ENCODE measurements at regions not wholly inside any gene's neighbourhood (a gene's known extent, or its start where the extent isn't known, plus 50 kb on each side); places are given as distances from the start of the nearest gene placed in this dataset.
A peak's percentile ranks its signal among the peaks of the same experiment; 100 is the strongest.

DNA sequence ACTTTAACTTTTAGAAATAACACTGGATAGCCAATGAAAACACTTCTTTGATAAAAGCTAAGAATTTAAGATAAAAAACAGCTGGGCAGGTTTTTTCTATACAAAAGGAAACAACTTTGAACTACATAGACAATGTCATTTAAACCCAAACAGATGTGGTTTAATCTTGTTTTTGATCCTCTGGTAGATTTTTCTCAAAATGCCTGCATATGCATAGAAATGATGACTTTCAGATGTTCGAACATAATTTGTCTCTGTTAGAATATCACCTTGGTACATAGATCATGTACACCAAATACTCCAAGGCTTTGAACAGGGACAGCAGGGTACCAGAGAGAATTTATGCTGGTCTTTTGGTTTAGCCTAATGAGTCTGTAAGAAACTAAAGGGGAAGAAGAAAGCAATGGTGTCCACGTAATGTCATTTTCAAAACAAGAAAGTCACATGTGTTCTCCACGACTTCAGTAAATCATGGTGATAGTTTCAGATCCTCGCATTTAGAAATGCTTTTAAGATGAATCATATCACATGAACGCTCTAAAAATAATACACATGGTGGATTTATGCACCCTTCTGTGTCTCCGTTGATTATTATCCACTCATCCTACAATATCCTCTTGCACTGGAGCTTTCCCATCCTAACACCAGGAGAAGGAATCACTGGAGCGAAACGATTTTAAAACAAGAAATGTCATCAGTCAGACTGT is 160.1 kb upstream of the PDZRN3 start:
- no peak overlapping the region for H3K4me3 ChIP-seq

DNA sequence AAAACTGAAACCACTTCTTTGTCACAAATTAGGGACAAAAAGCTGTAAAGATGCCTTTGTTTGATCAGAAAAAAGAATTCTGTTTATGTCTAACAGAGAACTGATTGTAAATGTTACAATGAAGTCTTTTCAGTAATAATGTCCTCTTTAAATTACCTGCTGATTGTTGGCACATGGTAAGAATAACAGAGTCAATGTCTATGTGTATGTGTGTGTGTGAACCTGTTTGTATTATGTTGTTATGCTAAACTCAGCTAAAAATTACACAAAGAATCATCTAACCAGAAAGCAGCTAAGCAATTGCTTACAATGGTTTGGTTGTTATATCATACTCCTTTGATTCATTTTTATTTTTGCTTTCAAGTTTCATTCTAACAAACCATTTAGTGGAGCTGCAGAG is 159.1 kb upstream of the PDZRN3 start:
- DNase-seq: no peak
- no peaks in the 10 kb centered on the region for H3K27me3 ChIP-seq
- no peak overlapping the region for H3K4me3 ChIP-seq
- no peaks in the 10 kb centered on the region for H3K36me3 ChIP-seq
- H3K9me3 ChIP-seq: no peaks in the 10 kb centered on the region

More for the DNA sequence above, 160.1 kb upstream of the PDZRN3 start:
- no peak for DNase-seq
- Histone ChIP-seq H3K9me3 (no peaks in the 10 kb centered on the region), H3K36me3 (no peaks in the 10 kb centered on the region), H3K27me3 (no peaks in the 10 kb centered on the region)

DNA sequence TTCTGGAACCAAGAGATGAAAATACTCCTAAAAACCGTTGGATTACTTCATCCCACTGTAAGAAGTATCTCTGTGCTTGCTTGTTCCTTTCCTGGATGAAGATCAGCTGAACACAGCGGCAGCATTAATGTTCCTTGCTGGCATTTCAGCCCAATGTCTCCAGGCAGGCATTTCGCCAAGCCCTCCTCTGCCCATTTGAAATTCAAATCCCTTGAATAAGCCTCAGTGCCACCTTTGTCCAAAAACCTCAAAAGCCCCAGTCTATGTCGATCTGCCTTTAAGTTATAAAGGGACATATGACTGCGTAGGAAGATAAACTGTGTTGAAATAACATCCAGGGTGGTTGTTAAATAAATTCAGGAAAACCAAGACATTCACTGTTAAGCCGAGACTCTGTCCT is 156.8 kb upstream of the PDZRN3 start:
- DNase-seq: peak; percentile 77
- Histone ChIP-seq H3K36me3 (no peaks in the 10 kb centered on the region), H3K27me3 (no peaks in the 10 kb centered on the region), H3K9me3 (no peaks in the 10 kb centered on the region), H3K4me3 (peak overlapping the region; percentile 29)

DNA sequence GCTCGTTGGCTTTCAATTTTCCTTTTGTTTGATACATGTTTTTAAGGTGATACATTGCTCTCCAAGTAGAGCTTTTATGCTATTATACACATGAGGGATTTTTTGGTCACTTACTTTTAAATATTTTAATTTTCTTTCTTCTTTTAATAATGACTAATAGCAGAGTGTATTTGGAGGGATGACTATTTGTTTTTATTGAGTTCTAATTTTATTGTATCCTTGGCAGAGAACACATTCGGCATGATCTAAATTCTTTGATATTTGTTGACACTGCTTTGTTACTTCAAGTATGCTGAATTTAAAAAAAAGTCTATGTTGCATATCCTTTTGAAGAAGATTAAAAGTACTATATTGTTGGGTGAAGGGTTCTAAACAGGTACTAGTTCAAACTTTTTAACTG is 149.9 kb upstream of the PDZRN3 start:
- Histone ChIP-seq H3K9me3 (no peaks in the 10 kb centered on the region), H3K4me3 (no peak overlapping the region), H3K27me3 (no peaks in the 10 kb centered on the region), H3K36me3 (no peaks in the 10 kb centered on the region)
- DNase-seq: no peak

DNA sequence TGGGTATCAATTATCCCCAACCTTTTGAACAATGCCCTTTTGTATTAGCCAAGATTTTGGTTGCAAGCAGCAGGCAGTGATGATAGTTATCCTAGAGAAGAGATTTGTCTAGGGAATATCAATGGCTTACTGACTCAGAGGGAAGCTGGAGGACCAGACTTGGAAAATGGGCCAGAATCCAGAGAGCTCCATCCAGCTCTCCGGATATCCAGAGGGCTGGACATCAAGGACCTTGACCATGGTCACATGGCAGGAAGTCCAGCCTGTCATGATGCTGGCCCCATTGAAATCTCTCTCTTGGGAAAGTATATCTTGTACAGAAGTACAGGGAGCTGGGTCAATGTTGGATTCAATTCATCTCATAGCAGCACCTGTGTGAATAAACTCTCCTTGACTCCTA is 148.5 kb upstream of the PDZRN3 start:
- Histone ChIP-seq H3K27me3 (no peaks in the 10 kb centered on the region), H3K9me3 (no peaks in the 10 kb centered on the region), H3K36me3 (no peaks in the 10 kb centered on the region), H3K4me3 (no peak overlapping the region)
- no peak for DNase-seq

DNA sequence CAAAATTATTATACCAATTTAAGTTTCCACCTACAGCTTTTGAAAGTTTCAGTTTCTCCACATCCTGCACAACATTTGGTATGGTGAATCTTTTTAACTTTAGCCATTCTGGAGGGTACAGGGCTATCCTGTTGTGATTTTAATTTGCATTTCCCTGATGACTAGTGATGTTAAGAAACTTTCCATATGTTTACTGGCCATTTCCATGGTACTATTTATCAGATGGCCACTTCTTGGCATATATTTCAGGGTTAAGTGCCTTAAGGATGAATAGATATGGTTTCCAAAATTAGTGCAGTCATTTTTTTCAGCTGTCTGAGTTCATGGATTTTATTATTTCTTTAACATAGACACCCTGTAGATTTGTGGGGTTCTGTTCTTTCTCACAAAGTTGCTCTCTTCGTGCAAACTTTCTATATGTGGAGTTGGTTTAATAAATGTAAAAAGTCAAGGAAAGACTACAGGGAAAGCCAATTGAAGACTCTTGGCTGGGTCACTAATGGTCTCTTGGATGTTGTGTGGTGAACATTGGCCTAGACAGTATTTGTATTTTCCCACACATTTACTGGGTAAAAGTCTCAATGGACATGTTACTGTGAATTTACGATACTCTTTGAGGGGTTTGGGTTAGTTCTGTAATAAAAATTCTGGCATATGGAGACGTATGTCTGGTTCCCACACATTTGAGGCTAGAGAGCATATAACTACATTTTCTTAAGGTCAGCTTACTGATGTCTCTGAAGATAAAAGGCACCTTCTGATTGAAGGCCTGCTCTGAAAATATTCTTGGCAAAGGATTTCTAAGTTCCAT is 147.5 kb upstream of the PDZRN3 start:
- Histone ChIP-seq H3K36me3 (no peaks in the 10 kb centered on the region), H3K27me3 (no peaks in the 10 kb centered on the region), H3K4me3 (no peak overlapping the region), H3K9me3 (no peaks in the 10 kb centered on the region)
- no peak for DNase-seq

DNA sequence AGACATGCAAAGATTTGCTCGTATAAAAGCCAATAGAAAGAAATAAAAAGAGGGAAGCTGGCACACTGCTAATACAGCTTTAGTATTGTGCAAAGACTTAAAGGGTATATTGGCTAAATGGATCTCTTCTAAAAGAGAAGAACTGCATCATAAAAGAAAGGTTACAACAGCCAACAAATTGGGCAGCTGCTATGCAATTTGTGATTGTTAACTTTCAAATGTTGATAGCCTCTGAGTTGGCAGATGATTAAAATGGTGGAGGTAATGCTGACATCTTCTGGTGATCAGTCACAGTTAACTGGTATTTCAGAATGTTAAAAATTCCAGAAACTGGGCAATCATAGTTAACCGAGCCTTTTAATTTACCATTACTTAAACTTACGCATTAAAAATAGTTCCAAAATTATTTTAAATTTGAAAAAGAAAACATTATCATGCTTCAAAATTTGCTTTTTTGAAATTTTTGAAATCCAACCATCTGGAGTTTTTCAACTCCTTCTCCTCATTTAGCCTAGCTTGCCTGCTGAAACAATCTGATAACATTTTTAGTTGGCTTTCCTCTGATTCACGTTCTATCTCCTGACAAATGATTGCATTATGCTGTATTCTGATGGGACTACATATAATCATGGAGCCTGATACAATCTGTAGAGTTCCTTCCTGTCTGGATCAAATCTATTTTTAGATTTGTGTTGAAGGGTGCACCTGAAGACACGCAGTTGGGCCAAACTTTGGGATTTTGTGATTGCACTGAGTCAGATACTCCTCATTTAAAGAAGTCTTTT is 144.0 kb upstream of the PDZRN3 start:
- H3K27me3 ChIP-seq: no peaks in the 10 kb centered on the region
- no peaks in the 10 kb centered on the region for H3K9me3 ChIP-seq
- DNase-seq: no peak
- H3K36me3 ChIP-seq: no peaks in the 10 kb centered on the region
- no peak overlapping the region for H3K4me3 ChIP-seq

DNA sequence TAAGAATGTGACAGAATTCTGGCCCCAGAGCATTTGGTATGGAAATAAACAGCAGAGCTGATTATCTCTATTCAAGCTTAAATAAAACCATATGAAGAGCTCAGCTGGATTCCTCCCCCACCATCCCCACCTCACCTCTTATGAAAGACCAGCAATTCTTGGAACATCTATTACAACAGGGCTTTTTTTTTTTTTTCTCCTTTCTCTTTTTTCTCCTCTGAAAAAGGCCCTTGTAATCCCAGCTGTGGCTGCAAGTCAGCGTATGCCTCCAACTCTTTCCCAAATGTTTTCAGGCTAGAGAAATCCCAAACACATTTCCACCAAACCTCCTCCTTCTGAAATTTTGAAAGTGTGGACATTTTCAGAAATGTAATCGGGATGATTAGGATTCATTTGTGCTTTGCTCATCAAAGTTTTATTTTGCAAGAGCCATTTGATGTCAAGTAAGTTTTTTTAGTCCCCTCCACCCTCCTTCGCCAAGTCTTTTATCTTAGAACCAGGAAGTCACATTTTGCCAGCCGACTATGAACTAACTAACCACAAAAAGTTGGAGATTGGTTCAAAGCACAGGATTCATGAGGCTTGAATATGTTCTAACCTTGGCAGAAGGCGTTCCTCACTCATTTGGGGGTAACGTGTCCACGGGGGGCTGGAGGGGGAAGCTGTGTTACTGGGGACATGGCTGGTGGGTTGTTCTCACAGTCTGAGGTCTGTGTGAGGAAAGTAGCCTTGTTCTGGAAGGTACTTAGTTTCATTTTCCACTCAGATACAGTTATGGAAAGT is 142.0 kb upstream of the PDZRN3 start:
- DNase-seq: no peak
- no peaks in the 10 kb centered on the region for H3K9me3 ChIP-seq
- H3K27me3 ChIP-seq: no peaks in the 10 kb centered on the region
- H3K4me3 ChIP-seq: peak overlapping the region; percentile 33
- no peaks in the 10 kb centered on the region for H3K36me3 ChIP-seq

DNA sequence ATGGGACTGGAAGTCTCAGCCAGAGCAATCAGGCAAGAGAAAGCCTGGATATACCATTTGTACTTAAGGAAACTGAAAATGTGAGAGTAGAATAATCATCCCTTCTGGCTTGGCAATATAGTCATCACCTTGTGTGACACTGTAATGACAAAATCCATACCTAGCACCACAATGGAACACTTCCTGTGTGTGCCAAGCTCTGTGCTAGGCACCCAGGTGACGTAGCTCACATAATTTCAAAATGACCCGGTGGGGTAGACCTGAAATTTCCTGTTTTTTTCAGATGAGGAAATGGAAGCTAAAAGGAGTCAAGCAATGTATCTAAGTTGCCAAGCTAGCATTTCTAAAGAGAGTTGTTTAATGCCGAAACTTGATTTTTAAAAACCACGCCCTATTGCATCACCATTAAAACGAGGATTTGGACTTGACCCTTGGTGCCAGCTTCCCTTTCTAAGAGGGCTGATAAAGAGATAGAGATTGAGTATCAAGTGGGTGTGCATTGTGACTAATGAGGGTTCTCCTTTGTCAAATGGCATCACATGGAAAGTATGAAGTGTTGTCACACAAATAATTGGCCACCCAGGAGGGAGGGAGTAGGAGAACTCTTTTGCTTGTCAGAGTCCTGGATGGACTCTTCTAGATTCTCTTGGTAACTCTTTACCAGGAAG is 141.3 kb upstream of the PDZRN3 start:
- H3K36me3 ChIP-seq: no peaks in the 10 kb centered on the region
- no peaks in the 10 kb centered on the region for H3K9me3 ChIP-seq
- no peak overlapping the region for H3K4me3 ChIP-seq
- H3K27me3 ChIP-seq: no peaks in the 10 kb centered on the region
- DNase-seq: no peak

DNA sequence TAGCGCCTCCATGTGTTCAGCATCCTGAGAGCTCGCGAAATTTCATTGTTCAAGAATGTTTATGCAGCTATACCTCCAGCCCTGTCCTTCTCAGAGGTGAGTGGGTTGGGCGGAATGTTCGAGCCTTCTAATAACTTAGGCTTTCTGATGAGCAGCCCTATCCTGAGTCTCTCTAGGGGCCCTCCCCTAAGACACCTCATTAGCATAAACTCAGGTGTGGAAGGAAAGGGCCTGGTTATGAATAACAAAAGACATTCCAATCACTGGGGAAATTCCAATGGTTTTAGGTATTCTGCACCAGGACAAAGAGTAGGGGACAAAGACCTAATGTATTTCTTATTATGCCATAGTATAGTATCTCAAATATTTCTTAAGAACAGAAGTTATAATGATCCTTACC is 138.1 kb upstream of the PDZRN3 start:
- no peaks in the 10 kb centered on the region for H3K9me3 ChIP-seq
- H3K36me3 ChIP-seq: no peaks in the 10 kb centered on the region
- no peak overlapping the region for H3K4me3 ChIP-seq
- no peaks in the 10 kb centered on the region for H3K27me3 ChIP-seq
- DNase-seq: no peak

DNA sequence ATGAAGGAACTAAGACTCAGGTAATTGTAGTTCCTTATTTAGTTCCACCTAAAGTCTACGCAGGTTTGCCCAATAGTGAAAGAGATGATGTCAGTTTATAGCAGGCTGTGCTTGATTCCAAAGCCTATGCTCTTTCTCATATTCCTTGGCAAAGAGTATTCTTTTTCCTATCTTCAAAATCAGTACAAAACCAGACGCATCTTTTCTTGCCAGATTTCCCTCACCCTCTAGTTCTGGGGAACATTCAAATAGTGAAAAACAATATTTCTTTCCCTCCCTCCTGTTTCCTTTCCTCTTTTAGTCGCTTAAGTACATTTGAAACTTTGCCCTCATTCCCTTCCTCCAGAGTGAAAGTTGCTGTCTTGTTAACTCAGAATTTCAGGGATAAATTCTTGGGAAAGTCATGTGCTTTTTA is 134.6 kb upstream of the PDZRN3 start:
- DNase-seq: no peak
- no peaks in the 10 kb centered on the region for H3K36me3 ChIP-seq
- no peaks in the 10 kb centered on the region for H3K27me3 ChIP-seq
- H3K9me3 ChIP-seq: no peaks in the 10 kb centered on the region
- no peak overlapping the region for H3K4me3 ChIP-seq

DNA sequence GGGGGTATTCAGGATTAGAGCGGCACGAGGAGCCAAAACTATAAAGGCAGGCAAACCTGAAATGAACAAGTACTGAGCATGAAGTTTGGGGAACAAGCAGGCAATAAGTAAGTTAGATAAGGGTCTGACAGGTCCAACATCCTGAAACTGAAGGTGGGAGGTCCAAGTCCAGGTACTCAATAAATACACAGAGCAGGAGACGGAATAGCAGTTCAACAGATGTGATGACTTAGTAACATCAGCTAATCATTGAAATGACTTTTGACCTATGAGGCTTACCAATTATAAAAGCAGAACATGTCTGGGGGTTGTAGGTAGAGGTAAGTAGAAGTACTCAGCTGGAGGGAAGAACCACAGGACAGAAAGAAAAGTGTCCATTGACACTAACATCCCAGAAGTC is 132.8 kb upstream of the PDZRN3 start:
- Histone ChIP-seq H3K9me3 (no peaks in the 10 kb centered on the region), H3K27me3 (no peaks in the 10 kb centered on the region), H3K36me3 (no peaks in the 10 kb centered on the region), H3K4me3 (no peak overlapping the region)
- no peak for DNase-seq

DNA sequence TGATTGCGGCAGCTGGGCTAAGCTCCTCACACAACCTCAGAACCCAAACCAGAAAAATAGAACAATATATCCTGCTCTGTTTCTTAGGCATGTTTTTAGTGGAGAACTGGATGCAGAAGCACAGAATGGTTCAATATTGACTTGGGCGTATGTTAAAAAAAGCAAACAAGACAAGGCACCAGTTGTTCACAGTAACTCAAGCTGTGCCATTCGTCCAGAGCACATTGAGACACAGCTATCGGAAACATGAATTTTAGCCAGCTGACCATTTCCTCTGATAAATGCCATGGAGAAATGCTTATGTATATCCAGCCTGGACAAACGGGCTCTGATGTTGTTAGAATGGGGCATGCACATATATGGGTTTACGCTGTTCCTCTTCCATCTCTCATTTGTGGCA is 129.2 kb upstream of the PDZRN3 start:
- no peak for DNase-seq
- no peaks in the 10 kb centered on the region for H3K27me3 ChIP-seq
- no peaks in the 10 kb centered on the region for H3K9me3 ChIP-seq
- H3K36me3 ChIP-seq: no peaks in the 10 kb centered on the region
- no peak overlapping the region for H3K4me3 ChIP-seq

DNA sequence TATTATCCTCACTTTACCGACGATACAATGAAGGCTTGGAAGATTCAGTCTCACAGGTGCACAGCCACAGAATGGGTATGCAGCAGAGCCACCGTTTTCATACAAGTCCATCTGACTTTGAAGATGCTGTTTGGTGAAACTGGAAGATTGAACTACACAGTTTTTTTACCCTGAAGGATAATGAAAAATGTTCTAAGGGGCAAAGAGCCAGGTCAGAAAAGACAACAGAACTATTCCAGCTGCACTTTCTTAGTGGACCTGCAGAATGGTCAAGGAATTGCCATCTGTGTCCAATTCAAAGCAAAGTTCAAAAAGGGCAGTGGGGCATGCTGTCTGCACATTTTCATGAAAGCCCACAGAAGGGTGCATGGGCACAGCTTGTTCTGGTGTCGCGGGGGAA is 127.6 kb upstream of the PDZRN3 start:
- Histone ChIP-seq H3K27me3 (no peaks in the 10 kb centered on the region), H3K4me3 (no peak overlapping the region), H3K9me3 (no peaks in the 10 kb centered on the region), H3K36me3 (no peaks in the 10 kb centered on the region)
- DNase-seq: no peak

DNA sequence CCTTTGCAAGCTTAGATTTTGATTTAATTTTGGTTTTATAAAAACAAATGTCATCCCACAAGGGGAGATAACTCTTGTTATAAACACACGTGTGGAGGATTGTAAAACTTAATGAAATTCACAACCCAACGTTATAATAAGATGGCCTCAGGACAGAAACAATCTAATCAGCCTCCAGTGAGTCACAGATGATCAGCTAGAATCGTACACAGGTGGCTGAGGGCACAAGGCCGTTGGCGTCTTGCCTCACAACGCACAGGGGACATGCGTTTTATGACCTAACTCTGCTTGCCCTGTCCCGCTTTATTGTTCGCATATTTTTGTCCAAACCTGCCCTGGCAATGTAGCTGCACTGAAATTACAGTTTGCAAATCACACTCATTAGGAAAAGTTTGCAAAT is 121.9 kb upstream of the PDZRN3 start:
- no peak for DNase-seq
- no peaks in the 10 kb centered on the region for H3K36me3 ChIP-seq
- no peaks in the 10 kb centered on the region for H3K9me3 ChIP-seq

DNA sequence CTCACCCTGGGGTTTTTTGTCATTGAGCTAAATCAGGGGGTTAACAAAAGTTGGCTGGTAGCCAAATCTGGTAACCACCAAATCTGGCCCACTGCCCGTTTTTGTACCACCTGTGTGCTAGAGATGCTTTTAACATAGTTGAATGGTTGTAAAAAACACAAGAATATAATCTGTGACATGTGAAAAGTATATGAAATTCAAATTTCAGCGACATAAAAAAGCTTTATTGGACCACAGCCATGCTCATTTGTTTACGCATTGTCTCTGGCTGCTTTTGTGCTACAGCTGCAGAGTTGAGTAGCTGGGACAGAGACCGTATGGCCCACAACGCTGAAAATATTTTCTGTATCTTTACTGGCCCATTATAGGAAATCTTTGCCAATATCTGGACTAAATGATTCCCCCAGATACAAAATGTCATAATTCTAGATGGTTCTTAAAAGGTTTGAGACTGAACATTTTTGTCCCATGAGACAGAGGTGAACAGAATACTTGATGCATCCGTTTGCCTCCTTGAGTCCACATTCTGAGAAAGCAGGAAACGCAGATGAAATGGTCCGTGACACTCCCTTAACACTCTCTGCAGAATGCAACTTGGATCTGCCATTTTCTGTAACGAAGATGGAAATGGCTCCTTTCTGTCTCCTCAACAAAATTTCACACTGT is 120.9 kb upstream of the PDZRN3 start:
- no peak for DNase-seq
- no peaks in the 10 kb centered on the region for H3K36me3 ChIP-seq

More for the DNA sequence above, 121.9 kb upstream of the PDZRN3 start:
- no peaks in the 10 kb centered on the region for H3K27me3 ChIP-seq
- H3K4me3 ChIP-seq: no peak overlapping the region

More for the DNA sequence above, 120.9 kb upstream of the PDZRN3 start:
- no peaks in the 10 kb centered on the region for H3K9me3 ChIP-seq
- no peaks in the 10 kb centered on the region for H3K27me3 ChIP-seq
- H3K4me3 ChIP-seq: no peak overlapping the region

Data from MG63 (cell line).